A549 (cell line): ENCODE measurements at regions not wholly inside any gene's neighbourhood (a gene's known extent, or its start where the extent isn't known, plus 50 kb on each side); places are given as distances from the start of the nearest gene placed in this dataset.
A peak's percentile ranks its signal among the peaks of the same experiment; 100 is the strongest.

ENCODE experiments used
- ATAC-seq, 2 experiments: fragments of 200-7000 bp in 1 of 2; fragments of >200 bp in 1 of 2; cut with Nextera tagmentation in 1 of 2; cut with Tn5 transposase in 1 of 2; 3 replicates each; pipeline versions ENCODE4 v1.8.0 to v1.9.1; 2018 to 2020; ENCODE audit warnings: mild to moderate bottlenecking in 1 of 2, moderate library complexity in 1 of 2
- CTCF ChIA-PET: fragments of 300-600 bp; sonication (Branson Sonifier 250); formaldehyde crosslinking; extraction: SDS; loops from one replicate; lab custom pipeline; 2021; ENCODE audit warnings: antibody characterized with exemption, inconsistent platforms; lab: Yijun Ruan, JAX
- POLR2A ChIA-PET: fragments of 350-600 bp; formaldehyde crosslinking; extraction: SDS; loops from one replicate; lab custom pipeline; 2021; ENCODE audit warnings: antibody characterized with exemption, inconsistent platforms; lab: Yijun Ruan, JAX
- DNase-seq, 2 experiments: peaks; one replicate each; pipeline versions ENCODE4 v3.0.0 to v3.0.0-alpha.2; 2011 to 2016; ENCODE audit warnings: low read depth in 1 of 2, low spot score in 1 of 2
- FAIRE-seq: peaks from 2 replicates; lab custom pipeline; 2011; peaks lifted over from hg19 to GRCh38; lab: Jason Lieb, UNC
- H3K27ac ChIP-seq, 2 experiments: fragments of >200 bp; sonication (Bioruptor Twin); formaldehyde crosslinking; 3 replicates each; pipeline ENCODE4 v1.5.1; 2016 to 2017
- H3K4me1 ChIP-seq: fragments of >200 bp; sonication (Bioruptor Twin); formaldehyde crosslinking; 3 replicates; pipeline ENCODE4 v1.6.1; 2016
- H3K4me2 ChIP-seq: fragments of >200 bp; sonication (Bioruptor Twin); formaldehyde crosslinking; 3 replicates; pipeline ENCODE4 v1.6.1; 2016
- H3K4me3 ChIP-seq: fragments of >200 bp; sonication (Bioruptor Twin); formaldehyde crosslinking; 3 replicates; pipeline ENCODE4 v1.5.1; 2016
- H3K9me3 ChIP-seq: fragments of >200 bp; sonication (Bioruptor Twin); formaldehyde crosslinking; 3 replicates; pipeline ENCODE4 v1.6.1; 2016
- BHLHE40 ChIP-seq: IDR thresholded peaks from 2 replicates; pipeline ENCODE4 v1.6.1; 2012; ENCODE audit warnings: low read depth, low read length, inconsistent platforms
- CEBPB ChIP-seq, 2 experiments: fragments of >200 bp in 1 of 2; sonication (Bioruptor Twin) in 1 of 2; formaldehyde crosslinking in 1 of 2; IDR thresholded peaks; 2 replicates each; pipeline ENCODE4 v1.6.1; 2012 to 2016
- EP300 ChIP-seq, 2 experiments: fragments of >200 bp; sonication (Bioruptor Twin); formaldehyde crosslinking; IDR thresholded peaks; 2 replicates in 1 of 2; 3 replicates in 1 of 2; pipeline ENCODE4 v1.6.1; 2016 to 2017
- FOSB ChIP-seq: fragments of 250-450 bp; sonication (Bioruptor Pico); IDR thresholded peaks from 2 replicates; pipeline ENCODE4 v1.5.0; 2020; ENCODE audit warnings: mild to moderate bottlenecking, moderate library complexity
- FOSL2 ChIP-seq, 2 experiments: fragments of 450-650 bp in 1 of 2; fragments of >200 bp in 1 of 2; sonication (Bioruptor Twin) in 1 of 2; formaldehyde crosslinking; IDR thresholded peaks; 2 replicates each; pipeline versions ENCODE4 v1.5.0 to v1.6.1; 2016 to 2020; ENCODE audit warnings: mild to moderate bottlenecking in 1 of 2, moderate library complexity in 1 of 2
- FOXS1 ChIP-seq: fragments of 250-450 bp; sonication (Bioruptor Pico); IDR thresholded peaks from 2 replicates; pipeline ENCODE4 v1.5.0; 2020; ENCODE audit warnings: mild to moderate bottlenecking, moderate library complexity
- GATA3 ChIP-seq: IDR thresholded peaks from 2 replicates; pipeline ENCODE4 v1.6.1; 2012; ENCODE audit warnings: borderline replicate concordance
- HDAC2 ChIP-seq: fragments of 200-600 bp; sonication (generic); IDR thresholded peaks from 2 replicates; pipeline ENCODE4 v1.6.1; 2016
- JUN ChIP-seq, 2 experiments: fragments of >200 bp; sonication (Bioruptor Twin); formaldehyde crosslinking; IDR thresholded peaks; 2 replicates in 1 of 2; 3 replicates in 1 of 2; pipeline ENCODE4 v1.6.1; 2016 to 2017
- KDM1A ChIP-seq: fragments of 200-600 bp; sonication (generic); IDR thresholded peaks from 2 replicates; pipeline ENCODE4 v1.6.1; 2016; ENCODE audit warnings: low read depth, mild to moderate bottlenecking
- MAZ ChIP-seq: fragments of 150-350 bp; IDR thresholded peaks from 2 replicates; pipeline ENCODE4 v1.6.1; 2014; ENCODE audit warnings: antibody characterized with exemption, low read depth, low read length, borderline replicate concordance
- MYC ChIP-seq: IDR thresholded peaks from 2 replicates; pipeline ENCODE4 v1.6.1; 2012; ENCODE audit warnings: mild to moderate bottlenecking, inconsistent platforms, low read length, improper control_type of control experiment, borderline replicate concordance
- PHF8 ChIP-seq: fragments of 200-600 bp; sonication (generic); IDR thresholded peaks from 2 replicates; pipeline ENCODE4 v1.6.1; 2016; ENCODE audit warnings: low read depth, mild to moderate bottlenecking, antibody characterized with exemption, moderate library complexity, borderline replicate concordance
- POLR2A ChIP-seq: IDR thresholded peaks from 2 replicates; pipeline ENCODE4 v1.6.1; 2012; ENCODE audit warnings: mild to moderate bottlenecking, low read length
- POLR2AphosphoS2 ChIP-seq: conservative IDR thresholded peaks from 2 replicates; pipeline ENCODE4 v1.6.1; 2012; ENCODE audit warnings: low read length, improper control_type of control experiment, inconsistent platforms
- RCOR1 ChIP-seq: fragments of 150-350 bp; IDR thresholded peaks from 2 replicates; pipeline ENCODE4 v1.6.1; 2014; ENCODE audit warnings: antibody characterized with exemption, low read length, low read depth
- RNF2 ChIP-seq: fragments of 200-600 bp; sonication (generic); IDR thresholded peaks from 2 replicates; pipeline ENCODE4 v1.6.1; 2016; ENCODE audit warnings: low read depth, mild to moderate bottlenecking, antibody characterized with exemption, moderate library complexity, borderline replicate concordance
- ZC3H11A ChIP-seq: fragments of 450-650 bp; IDR thresholded peaks from 2 replicates; pipeline ENCODE4 v1.6.1; 2014; ENCODE audit warnings: antibody characterized with exemption, mild to moderate bottlenecking
- ZFP36 ChIP-seq: fragments of 450-650 bp; IDR thresholded peaks from 2 replicates; pipeline ENCODE4 v1.6.1; 2014; ENCODE audit warnings: borderline replicate concordance; ENCODE audit not compliant: partially characterized antibody
- ZNF302 ChIP-seq: fragments of 250-450 bp; sonication (Bioruptor Pico); IDR thresholded peaks from 2 replicates; pipeline ENCODE4 v1.9.0; 2021; ENCODE audit warnings: inconsistent platforms, mild to moderate bottlenecking, moderate library complexity
- ZSCAN20 ChIP-seq: fragments of 250-450 bp; sonication (Bioruptor Pico); IDR thresholded peaks from 2 replicates; pipeline ENCODE4 v1.8.0; 2022; ENCODE audit warnings: mild to moderate bottlenecking, moderate library complexity
- WGBS: methylation state at CpG from one replicate; pipeline ENCODE4 v1.1.6; 2017; ENCODE audit errors: missing lambda C conversion rate; 5-methylcytosine and 5-hydroxymethylcytosine counted together
- TF ChIP-seq, protein P1 (sequence below): fragments of 250-450 bp; sonication (Bioruptor Pico); IDR thresholded peaks from 2 replicates; pipeline ENCODE4 v1.5.0; 2021; ENCODE audit warnings: mild to moderate bottlenecking, moderate library complexity, borderline replicate concordance
- TF ChIP-seq, protein P2 (sequence below): fragments of >200 bp; sonication (Bioruptor Twin); formaldehyde crosslinking; IDR thresholded peaks from 3 replicates; pipeline ENCODE4 v1.6.1; 2016
- TF ChIP-seq, protein P3 (sequence below): fragments of 250-450 bp; sonication (Bioruptor Pico); IDR thresholded peaks from 2 replicates; pipeline ENCODE4 v1.5.0; 2020; ENCODE audit warnings: low read depth, mild to moderate bottlenecking, moderate library complexity

DNA sequence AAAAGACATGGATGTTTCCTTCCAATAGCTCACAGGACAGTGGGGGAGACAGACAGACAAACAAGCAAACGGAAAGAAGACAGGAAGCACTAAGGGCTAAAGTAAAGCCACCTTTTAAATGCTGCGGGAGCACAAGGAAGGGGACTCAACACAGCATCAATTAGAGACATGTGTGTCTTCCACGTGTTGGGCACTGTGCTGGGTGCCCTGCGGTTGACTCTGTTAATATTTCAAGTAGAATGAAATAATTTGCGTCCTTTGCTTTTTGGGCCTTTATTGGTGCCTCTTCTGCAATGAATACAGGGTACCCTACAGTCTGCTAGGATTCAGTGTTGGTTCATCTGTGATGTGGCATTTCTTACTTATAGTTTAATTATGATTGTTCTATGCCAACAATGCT is 90.9 kb upstream of the CPM start:
- Histone ChIP-seq H3K4me3 (no peak overlapping the region), H3K4me2 (peak overlapping the region; percentile 70), H3K27ac (peak overlapping the region; percentile 12 to 38; a peak in 4 of 6 replicates), H3K4me1 (peaks cover 26% of the 10 kb centered on the region), H3K9me3 (0 out of 3 replicates have a peak, but pooled peaks cover 3% of the 10 kb centered on the region)
- DNase-seq (no peak), ATAC-seq (peak; percentile 49 to 62; a peak in 5 of 6 replicates), FAIRE-seq (no peak)
- no peak for TF ChIP-seq MYC
- TF ChIP-seq EP300 (IDR thresholded peaks at IDR 0.05), result no peak
- TF ChIP-seq, protein P1, sequence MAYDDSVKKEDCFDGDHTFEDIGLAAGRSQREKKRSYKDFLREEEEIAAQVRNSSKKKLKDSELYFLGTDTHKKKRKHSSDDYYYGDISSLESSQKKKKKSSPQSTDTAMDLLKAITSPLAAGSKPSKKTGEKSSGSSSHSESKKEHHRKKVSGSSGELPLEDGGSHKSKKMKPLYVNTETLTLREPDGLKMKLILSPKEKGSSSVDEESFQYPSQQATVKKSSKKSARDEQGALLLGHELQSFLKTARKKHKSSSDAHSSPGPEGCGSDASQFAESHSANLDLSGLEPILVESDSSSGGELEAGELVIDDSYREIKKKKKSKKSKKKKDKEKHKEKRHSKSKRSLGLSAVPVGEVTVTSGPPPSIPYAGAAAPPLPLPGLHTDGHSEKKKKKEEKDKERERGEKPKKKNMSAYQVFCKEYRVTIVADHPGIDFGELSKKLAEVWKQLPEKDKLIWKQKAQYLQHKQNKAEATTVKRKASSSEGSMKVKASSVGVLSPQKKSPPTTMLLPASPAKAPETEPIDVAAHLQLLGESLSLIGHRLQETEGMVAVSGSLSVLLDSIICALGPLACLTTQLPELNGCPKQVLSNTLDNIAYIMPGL (CRISPR knock-in tag), result no peak
- no peak for TF ChIP-seq FOSB (CRISPR knock-in tag)
- TF ChIP-seq ZFP36, result no peak
- TF ChIP-seq POLR2A, result no peak
- no peak for TF ChIP-seq GATA3
- no peak for TF ChIP-seq POLR2AphosphoS2
- no peak for TF ChIP-seq ZSCAN20 (CRISPR knock-in tag)
- TF ChIP-seq CEBPB (IDR thresholded peaks at IDR 0.05), result no peak
- WGBS, result 74% methylated on average over 5 of the region's 5 CpGs
- ChIA-PET POLR2A (interaction anchor here (1.3 kb wide), 1 partner anchor 91 kb away, joined by 3 read pairs; no protein-coding TSS in a partner anchor), CTCF (interaction anchor here (0.9 to 1.4 kb wide), 2 partner anchors 10 to 46 kb away, joined by 3 to 5 read pairs; no protein-coding TSS in a partner anchor)

DNA sequence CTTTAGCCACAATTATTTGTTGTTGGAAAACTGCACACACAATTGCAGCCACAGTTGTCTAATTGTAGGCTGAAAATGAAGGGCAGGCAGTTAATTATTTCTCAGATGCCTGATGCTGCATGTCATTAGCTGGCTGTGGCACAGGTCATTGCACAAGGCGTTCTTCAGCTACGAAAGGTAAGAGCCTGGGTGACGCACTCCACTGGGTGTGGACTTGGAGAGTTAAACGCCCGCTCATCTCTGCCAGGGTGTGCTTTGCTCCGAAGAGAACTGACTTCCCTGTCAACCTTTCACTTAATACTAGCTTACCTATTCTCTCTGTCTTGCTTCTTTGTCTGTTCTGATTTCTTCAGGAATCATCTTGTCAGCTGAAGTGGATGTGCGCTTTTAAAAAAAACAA is 91.4 kb upstream of the CPM start:
- 14% methylated on average over 7 of the region's 7 CpGs for whole genome bisulfite sequencing
- Histone ChIP-seq H3K4me2 (peak overlapping the region; percentile 70), H3K4me3 (no peak overlapping the region)

DNA sequence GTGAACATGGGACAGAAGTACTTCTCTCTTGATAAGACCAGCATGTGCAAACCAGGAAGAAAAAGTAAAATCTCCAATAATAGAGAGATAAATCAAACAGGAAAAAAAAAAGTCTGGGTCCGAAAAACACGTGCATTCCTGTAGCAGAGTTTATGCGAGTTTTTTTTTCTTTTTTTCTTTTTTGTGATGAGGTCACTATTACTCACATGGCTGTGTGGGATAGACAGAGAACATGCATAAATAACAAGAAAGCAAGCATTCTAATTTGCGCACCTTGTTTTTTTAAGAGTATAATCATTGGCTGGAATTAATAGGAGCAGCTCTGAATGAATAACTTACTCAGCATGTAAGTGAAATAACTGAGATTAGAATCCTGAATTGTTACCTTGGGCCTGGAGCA is 91.9 kb upstream of the CPM start:
- ChIA-PET CTCF (interaction anchor here (1.4 kb wide), 1 partner anchor 45 kb away, joined by 5 read pairs; no protein-coding TSS in a partner anchor), POLR2A (no interaction called here)
- TF ChIP-seq FOSL2 (IDR thresholded peaks at IDR 0.05), result no peak
- peak; percentile 21 for TF ChIP-seq FOSL2 (CRISPR knock-in tag; IDR thresholded peaks at IDR 0.05)
- TF ChIP-seq, protein P2, sequence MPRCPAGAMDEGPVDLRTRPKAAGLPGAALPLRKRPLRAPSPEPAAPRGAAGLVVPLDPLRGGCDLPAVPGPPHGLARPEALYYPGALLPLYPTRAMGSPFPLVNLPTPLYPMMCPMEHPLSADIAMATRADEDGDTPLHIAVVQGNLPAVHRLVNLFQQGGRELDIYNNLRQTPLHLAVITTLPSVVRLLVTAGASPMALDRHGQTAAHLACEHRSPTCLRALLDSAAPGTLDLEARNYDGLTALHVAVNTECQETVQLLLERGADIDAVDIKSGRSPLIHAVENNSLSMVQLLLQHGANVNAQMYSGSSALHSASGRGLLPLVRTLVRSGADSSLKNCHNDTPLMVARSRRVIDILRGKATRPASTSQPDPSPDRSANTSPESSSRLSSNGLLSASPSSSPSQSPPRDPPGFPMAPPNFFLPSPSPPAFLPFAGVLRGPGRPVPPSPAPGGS, result no peak
- FAIRE-seq (no peak), ATAC-seq (no peak), DNase-seq (no peak)
- 31% methylated on average over 4 of the region's 4 CpGs for WGBS
- peak overlapping the region; percentile 70 for H3K4me2 ChIP-seq
- H3K4me1 ChIP-seq, result peaks cover 26% of the 10 kb centered on the region
- H3K27ac ChIP-seq, result peak overlapping the region; percentile 26 to 38; a peak in 3 of 6 replicates
- no peak overlapping the region for H3K4me3 ChIP-seq
- H3K9me3 ChIP-seq, result 0 out of 3 replicates have a peak, but pooled peaks cover 3% of the 10 kb centered on the region

More for the DNA sequence above, 91.4 kb upstream of the CPM start:
- 0 out of 3 replicates have a peak, but pooled peaks cover 3% of the 10 kb centered on the region for H3K9me3 ChIP-seq
- FAIRE-seq, result peak; percentile 76
- peak overlapping the region; percentile 26 to 38; a peak in 4 of 6 replicates for H3K27ac ChIP-seq
- H3K4me1 ChIP-seq, result peaks cover 26% of the 10 kb centered on the region
- POLR2A ChIA-PET, result interaction anchor here (1.3 kb wide), 1 partner anchor 92 kb away, joined by 3 read pairs; no protein-coding TSS in a partner anchor
- peak; percentile 89 to 92 for ATAC-seq
- DNase-seq, result peak; percentile 67 to 77
- CTCF ChIA-PET, result interaction anchor here (0.9 to 1.4 kb wide), 2 partner anchors 10 to 46 kb away, joined by 3 to 5 read pairs; no protein-coding TSS in a partner anchor
- TF ChIP-seq JUN (IDR thresholded peaks at IDR 0.05), result no peak
- no peak for TF ChIP-seq HDAC2
- TF ChIP-seq, protein P3, sequence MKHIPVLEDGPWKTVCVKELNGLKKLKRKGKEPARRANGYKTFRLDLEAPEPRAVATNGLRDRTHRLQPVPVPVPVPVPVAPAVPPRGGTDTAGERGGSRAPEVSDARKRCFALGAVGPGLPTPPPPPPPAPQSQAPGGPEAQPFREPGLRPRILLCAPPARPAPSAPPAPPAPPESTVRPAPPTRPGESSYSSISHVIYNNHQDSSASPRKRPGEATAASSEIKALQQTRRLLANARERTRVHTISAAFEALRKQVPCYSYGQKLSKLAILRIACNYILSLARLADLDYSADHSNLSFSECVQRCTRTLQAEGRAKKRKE (CRISPR knock-in tag), result no peak
- no peak for TF ChIP-seq KDM1A
- no peak for TF ChIP-seq RCOR1
- TF ChIP-seq ZC3H11A, result no peak
- no peak for TF ChIP-seq POLR2A
- TF ChIP-seq CEBPB (IDR thresholded peaks at IDR 0.05), result peak; percentile 39 to 54; a peak in 2 of 4 replicates
- TF ChIP-seq RNF2, result no peak
- TF ChIP-seq MAZ, result no peak
- TF ChIP-seq FOSL2 (IDR thresholded peaks at IDR 0.05), result no peak
- peak; percentile 53; the same call in 1 of the 2 replicates for TF ChIP-seq FOSL2 (CRISPR knock-in tag; IDR thresholded peaks at IDR 0.05)
- no peak for TF ChIP-seq BHLHE40
- no peak for TF ChIP-seq ZNF302
- TF ChIP-seq, protein P2, result no peak
- no peak for TF ChIP-seq FOSB (CRISPR knock-in tag)
- TF ChIP-seq FOXS1, result no peak
- TF ChIP-seq PHF8, result no peak
- TF ChIP-seq POLR2AphosphoS2, result no peak
